ENCODE measurements at regions not wholly inside any gene's neighbourhood (a gene's known extent, or its start where the extent isn't known, plus 50 kb on each side); places are given as distances from the start of the nearest gene placed in this dataset.

- TF ChIP-seq CTCF (IDR thresholded peaks at IDR 0.05 in 2 of 3, conservative IDR thresholded peaks at IDR 0.05 in 1 of 3; ENCODE audit: borderline replicate concordance in 1 of 3, insufficient read depth in 1 of 3, low read depth in 2 of 3, low read length in 2 of 3) (no peak), POLR2A (IDR thresholded peaks at IDR 0.05; ENCODE audit: borderline replicate concordance, extremely low read depth, insufficient read depth, insufficient read length) (no peak), POLR2AphosphoS5 (IDR thresholded peaks at IDR 0.05; ENCODE audit: low read depth, low read length) (no peak), REST (IDR thresholded peaks at IDR 0.05; ENCODE audit: low read depth) (no peak), CEBPB (IDR thresholded peaks at IDR 0.05; ENCODE audit: low read depth) (no peak), SIN3A (IDR thresholded peaks at IDR 0.05; ENCODE audit: low read depth) (no peak), EZH2 (IDR thresholded peaks at IDR 0.05) (no peak), EZH2phosphoT487 (IDR thresholded peaks at IDR 0.05; ENCODE audit: borderline replicate concordance) (no peak), ATF3 (IDR thresholded peaks at IDR 0.05) (no peak), JUND (IDR thresholded peaks at IDR 0.05) (no peak)
- TF ChIP-seq, protein P1, sequence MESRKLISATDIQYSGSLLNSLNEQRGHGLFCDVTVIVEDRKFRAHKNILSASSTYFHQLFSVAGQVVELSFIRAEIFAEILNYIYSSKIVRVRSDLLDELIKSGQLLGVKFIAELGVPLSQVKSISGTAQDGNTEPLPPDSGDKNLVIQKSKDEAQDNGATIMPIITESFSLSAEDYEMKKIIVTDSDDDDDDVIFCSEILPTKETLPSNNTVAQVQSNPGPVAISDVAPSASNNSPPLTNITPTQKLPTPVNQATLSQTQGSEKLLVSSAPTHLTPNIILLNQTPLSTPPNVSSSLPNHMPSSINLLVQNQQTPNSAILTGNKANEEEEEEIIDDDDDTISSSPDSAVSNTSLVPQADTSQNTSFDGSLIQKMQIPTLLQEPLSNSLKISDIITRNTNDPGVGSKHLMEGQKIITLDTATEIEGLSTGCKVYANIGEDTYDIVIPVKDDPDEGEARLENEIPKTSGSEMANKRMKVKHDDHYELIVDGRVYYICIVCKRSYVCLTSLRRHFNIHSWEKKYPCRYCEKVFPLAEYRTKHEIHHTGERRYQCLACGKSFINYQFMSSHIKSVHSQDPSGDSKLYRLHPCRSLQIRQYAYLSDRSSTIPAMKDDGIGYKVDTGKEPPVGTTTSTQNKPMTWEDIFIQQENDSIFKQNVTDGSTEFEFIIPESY (IDR thresholded peaks at IDR 0.05; ENCODE audit: extremely low read depth, insufficient replicate concordance, low read length) = no peak
- TF ChIP-seq, protein P2, sequence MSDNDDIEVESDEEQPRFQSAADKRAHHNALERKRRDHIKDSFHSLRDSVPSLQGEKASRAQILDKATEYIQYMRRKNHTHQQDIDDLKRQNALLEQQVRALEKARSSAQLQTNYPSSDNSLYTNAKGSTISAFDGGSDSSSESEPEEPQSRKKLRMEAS (IDR thresholded peaks at IDR 0.05) = no peak
These were observed 1414.3 kb upstream of the ACO1 start for GRCh38 chr9:30970186-30970585.
